GM19238 (cell line): ENCODE measurements at regions not wholly inside any gene's neighbourhood (a gene's known extent, or its start where the extent isn't known, plus 50 kb on each side); places are given as distances from the start of the nearest gene placed in this dataset.

Source experiments
- DNase-seq: peaks from one replicate; pipeline ENCODE4 v3.0.0; 2011; ENCODE audit warnings: low spot score; ENCODE audit not compliant: insufficient read length

- DNase-seq: no peak
Measured at GRCh38 chr5:155290937-155291336, 277.4 kb downstream of the KIF4B start.

GRCh38 chr5:155293605-155294178, 280.1 kb downstream of the KIF4B start:
- DNase-seq: no peak

- DNase-seq: no peak
Measured at GRCh38 chr5:155295111-155295510, 281.6 kb downstream of the KIF4B start.

- DNase-seq: no peak
Measured at GRCh38 chr5:155299386-155300005, 285.9 kb downstream of the KIF4B start.

- no peak for DNase-seq
Measured at GRCh38 chr5:155303120-155303519, 289.6 kb downstream of the KIF4B start.

GRCh38 chr5:155307229-155307628, 293.7 kb downstream of the KIF4B start:
- no peak for DNase-seq

GRCh38 chr5:155308289-155308688, 294.7 kb downstream of the KIF4B start:
- DNase-seq: no peak

- DNase-seq: no peak
Measured at GRCh38 chr5:155309021-155309746, 295.6 kb downstream of the KIF4B start.

- no peak for DNase-seq
Measured at GRCh38 chr5:155311721-155312120, 298.2 kb downstream of the KIF4B start.

- DNase-seq: no peak
Measured at GRCh38 chr5:155313518-155313917, 300.0 kb downstream of the KIF4B start.

- DNase-seq: no peak
Measured at GRCh38 chr5:155316070-155316714, 302.6 kb downstream of the KIF4B start.

- DNase-seq: no peak
Measured at GRCh38 chr5:155332618-155333017, 319.1 kb downstream of the KIF4B start.

- no peak for DNase-seq
Measured at GRCh38 chr5:155342956-155343355, 329.4 kb downstream of the KIF4B start.

- no peak for DNase-seq
Measured at GRCh38 chr5:155343468-155343867, 329.9 kb downstream of the KIF4B start.

- DNase-seq: no peak
Measured at GRCh38 chr5:155353231-155353630, 339.7 kb downstream of the KIF4B start.

GRCh38 chr5:155366096-155366495, 352.5 kb downstream of the KIF4B start:
- DNase-seq: no peak

- DNase-seq: no peak
Measured at GRCh38 chr5:155367841-155368240, 354.3 kb downstream of the KIF4B start.

- DNase-seq: no peak
Measured at GRCh38 chr5:155368490-155368889, 354.9 kb downstream of the KIF4B start.

GRCh38 chr5:155380480-155380879, 366.9 kb downstream of the KIF4B start:
- DNase-seq: no peak

GRCh38 chr5:155381654-155382053, 368.1 kb downstream of the KIF4B start:
- DNase-seq: no peak

GRCh38 chr5:155389498-155389897, 375.9 kb downstream of the KIF4B start:
- no peak for DNase-seq

- DNase-seq: no peak
Measured at GRCh38 chr5:155394727-155395126, 381.2 kb downstream of the KIF4B start.
